ENCODE measurements at regions not wholly inside any gene's neighbourhood (a gene's known extent, or its start where the extent isn't known, plus 50 kb on each side); places are given as distances from the start of the nearest gene placed in this dataset.

GRCh38 chr5:97968346-97968745, 785.3 kb upstream of the RIOK2 start:
- no peak for TF ChIP-seq TAF1 (IDR thresholded peaks at IDR 0.05; ENCODE audit: borderline replicate concordance, insufficient read depth, low read length)
- no peak for TF ChIP-seq SIN3A (IDR thresholded peaks at IDR 0.05; ENCODE audit: borderline replicate concordance, insufficient read depth, low read length)
